ENCODE measurements at regions not wholly inside any gene's neighbourhood (a gene's known extent, or its start where the extent isn't known, plus 50 kb on each side); places are given as distances from the start of the nearest gene placed in this dataset.
"Not testable (repeated sequence)": the region's sequence is repeated elsewhere in the genome, so short reads cannot be mapped to it uniquely, and the experiment has no call there.

GRCh38 chr7:69104023-69104422 is 494.3 kb upstream of the AUTS2 start:
- TF ChIP-seq CTCF (IDR thresholded peaks at IDR 0.05; ENCODE audit: low read depth, low read length, poor library complexity, severe bottlenecking) = no peak
- no peak for TF ChIP-seq EZH2phosphoT487 (IDR thresholded peaks at IDR 0.05; ENCODE audit: borderline replicate concordance, low read length)
- no peaks in the 10 kb centered on the region for H3K36me3 ChIP-seq (ENCODE audit: control insufficient read depth, low read length)
- H3K4me1 ChIP-seq (ENCODE audit: control insufficient read depth, low read length) = no peaks in the 10 kb centered on the region
- H3K79me2 ChIP-seq (ENCODE audit: control insufficient read depth, low read length) = no peaks in the 10 kb centered on the region
- H3K9me3 ChIP-seq (ENCODE audit: control insufficient read depth, insufficient read depth, low read length) = no peaks in the 10 kb centered on the region
- no peaks in the 10 kb centered on the region for H3F3A ChIP-seq (ENCODE audit: control insufficient read depth, insufficient read depth)
- H3K27ac ChIP-seq (ENCODE audit: low read depth, low read length) = no peak overlapping the region
- H4K20me1 ChIP-seq (ENCODE audit: control insufficient read depth, insufficient read depth, low read depth, low read length) = no peaks in the 10 kb centered on the region
- no peak overlapping the region for H3K4me3 ChIP-seq (ENCODE audit: low read length)
- no peak overlapping the region for H3K4me2 ChIP-seq (ENCODE audit: low read length)
- H3K9me2 ChIP-seq (replicated peaks; ENCODE audit: control insufficient read depth, low read length) = no peaks in the 10 kb centered on the region
- no peaks in the 10 kb centered on the region for H3K27me3 ChIP-seq (ENCODE audit: control insufficient read depth, low read length)

DNA sequence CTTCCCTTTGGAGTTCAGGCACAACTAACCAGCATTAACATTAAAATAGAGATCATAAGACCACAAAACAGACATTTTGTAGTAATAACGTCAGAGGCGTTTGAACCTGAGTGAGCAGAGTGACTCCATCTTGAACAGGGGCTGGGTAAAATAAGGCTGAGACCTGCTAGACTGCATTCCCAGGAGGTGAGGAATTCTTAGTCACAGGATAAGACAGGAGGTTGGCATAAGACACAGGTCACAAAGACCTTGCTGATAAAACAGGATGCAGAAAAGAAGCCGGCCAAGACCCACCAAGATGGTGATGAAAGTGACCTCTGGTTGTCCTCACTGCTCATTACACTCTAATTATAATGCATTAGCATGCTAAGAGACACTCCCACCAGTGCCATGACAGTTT is 493.2 kb upstream of the AUTS2 start:
- Histone ChIP-seq H3K27me3 (ENCODE audit: control insufficient read depth, low read length) (no peaks in the 10 kb centered on the region), H3K4me2 (ENCODE audit: low read length) (no peak overlapping the region), H3F3A (ENCODE audit: control insufficient read depth, insufficient read depth) (no peaks in the 10 kb centered on the region), H3K9me3 (ENCODE audit: control insufficient read depth, insufficient read depth, low read length) (no peaks in the 10 kb centered on the region), H3K9me2 (replicated peaks; ENCODE audit: control insufficient read depth, low read length) (no peaks in the 10 kb centered on the region), H3K79me2 (ENCODE audit: control insufficient read depth, low read length) (no peaks in the 10 kb centered on the region), H4K20me1 (ENCODE audit: control insufficient read depth, insufficient read depth, low read depth, low read length) (no peaks in the 10 kb centered on the region), H3K4me1 (ENCODE audit: control insufficient read depth, low read length) (no peaks in the 10 kb centered on the region), H3K36me3 (ENCODE audit: control insufficient read depth, low read length) (no peaks in the 10 kb centered on the region), H3K4me3 (ENCODE audit: low read length) (no peak overlapping the region), H3K27ac (ENCODE audit: low read depth, low read length) (no peak overlapping the region)
- TF ChIP-seq CTCF (IDR thresholded peaks at IDR 0.05; ENCODE audit: low read depth, low read length, poor library complexity, severe bottlenecking) (no peak), EZH2phosphoT487 (IDR thresholded peaks at IDR 0.05; ENCODE audit: borderline replicate concordance, low read length) (no peak)

GRCh38 chr7:69105981-69106380 is 492.3 kb upstream of the AUTS2 start:
- H3K9me2 ChIP-seq (replicated peaks; ENCODE audit: control insufficient read depth, low read length) = no peaks in the 10 kb centered on the region
- H3K27me3 ChIP-seq (ENCODE audit: control insufficient read depth, low read length) = no peaks in the 10 kb centered on the region
- H4K20me1 ChIP-seq (ENCODE audit: control insufficient read depth, insufficient read depth, low read depth, low read length) = no peaks in the 10 kb centered on the region
- no peaks in the 10 kb centered on the region for H3K36me3 ChIP-seq (ENCODE audit: control insufficient read depth, low read length)
- H3K4me3 ChIP-seq (ENCODE audit: low read length) = no peak overlapping the region
- TF ChIP-seq CTCF (IDR thresholded peaks at IDR 0.05; ENCODE audit: low read depth, low read length, poor library complexity, severe bottlenecking) (no peak), EZH2phosphoT487 (IDR thresholded peaks at IDR 0.05; ENCODE audit: borderline replicate concordance, low read length) (no peak)
- H3K27ac ChIP-seq (ENCODE audit: low read depth, low read length) = no peak overlapping the region
- no peaks in the 10 kb centered on the region for H3K79me2 ChIP-seq (ENCODE audit: control insufficient read depth, low read length)
- H3K9me3 ChIP-seq (ENCODE audit: control insufficient read depth, insufficient read depth, low read length) = no peaks in the 10 kb centered on the region
- H3K4me1 ChIP-seq (ENCODE audit: control insufficient read depth, low read length) = no peaks in the 10 kb centered on the region
- H3K4me2 ChIP-seq (ENCODE audit: low read length) = no peak overlapping the region
- H3F3A ChIP-seq (ENCODE audit: control insufficient read depth, insufficient read depth) = no peaks in the 10 kb centered on the region

DNA sequence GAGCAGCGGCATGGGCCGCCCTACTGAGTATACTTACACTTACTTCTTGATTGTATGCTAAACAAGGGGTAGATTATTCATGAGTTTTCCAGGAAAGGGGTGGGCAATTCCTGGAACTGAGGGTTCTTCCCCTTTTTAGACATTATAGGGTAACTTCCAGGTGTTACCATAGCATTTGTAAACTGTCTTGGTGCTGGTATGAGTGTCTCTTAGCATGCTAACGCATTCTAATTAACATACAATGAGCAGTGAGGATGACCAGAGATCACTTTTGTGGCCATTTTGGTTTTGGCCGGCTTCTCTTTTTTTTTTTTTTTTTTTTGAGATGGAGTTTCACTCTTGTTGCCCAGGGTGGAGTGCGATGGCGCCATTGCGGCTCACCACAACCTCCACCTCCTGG is 491.8 kb upstream of the AUTS2 start:
- not testable (repeated sequence) for H3K79me2 ChIP-seq (ENCODE audit: control insufficient read depth, low read length); H3K4me3 ChIP-seq (ENCODE audit: low read length); H3K27ac ChIP-seq (ENCODE audit: low read depth, low read length); H3K4me2 ChIP-seq (ENCODE audit: low read length); H3K36me3 ChIP-seq (ENCODE audit: control insufficient read depth, low read length); H3F3A ChIP-seq (ENCODE audit: control insufficient read depth, insufficient read depth); H3K27me3 ChIP-seq (ENCODE audit: control insufficient read depth, low read length); H4K20me1 ChIP-seq (ENCODE audit: control insufficient read depth, insufficient read depth, low read depth, low read length); H3K4me1 ChIP-seq (ENCODE audit: control insufficient read depth, low read length); H3K9me3 ChIP-seq (ENCODE audit: control insufficient read depth, insufficient read depth, low read length); H3K9me2 ChIP-seq (replicated peaks; ENCODE audit: control insufficient read depth, low read length)

DNA sequence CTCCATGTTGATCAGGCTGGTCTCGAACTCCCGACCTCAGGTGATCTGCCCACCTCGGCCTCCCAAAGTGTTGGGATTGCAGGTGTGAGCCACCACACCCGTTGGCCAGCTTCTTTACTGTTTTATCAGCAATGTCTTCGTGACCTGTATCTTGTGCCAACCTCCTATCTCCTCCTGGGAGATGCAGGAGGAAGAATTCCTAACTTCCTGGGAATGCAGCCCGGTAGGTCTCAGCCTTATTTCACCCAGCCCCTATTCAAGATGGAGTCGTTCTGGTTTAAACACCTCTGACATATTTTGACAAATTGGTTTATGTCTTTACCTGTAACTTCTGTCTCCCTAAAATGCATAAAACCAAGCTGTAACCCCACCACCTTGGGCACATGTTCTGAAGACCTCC is 491.3 kb upstream of the AUTS2 start:
- not testable (repeated sequence) for H3F3A ChIP-seq (ENCODE audit: control insufficient read depth, insufficient read depth); H3K4me3 ChIP-seq (ENCODE audit: low read length); H3K4me2 ChIP-seq (ENCODE audit: low read length); H3K27ac ChIP-seq (ENCODE audit: low read depth, low read length); H3K9me2 ChIP-seq (replicated peaks; ENCODE audit: control insufficient read depth, low read length); H3K9me3 ChIP-seq (ENCODE audit: control insufficient read depth, insufficient read depth, low read length); H3K4me1 ChIP-seq (ENCODE audit: control insufficient read depth, low read length); H3K79me2 ChIP-seq (ENCODE audit: control insufficient read depth, low read length); H3K36me3 ChIP-seq (ENCODE audit: control insufficient read depth, low read length); H4K20me1 ChIP-seq (ENCODE audit: control insufficient read depth, insufficient read depth, low read depth, low read length); H3K27me3 ChIP-seq (ENCODE audit: control insufficient read depth, low read length)

All from DOHH2 (cell line).